OCI-M1 (cell line): ENCODE measurements at regions not wholly inside any gene's neighbourhood (a gene's known extent, or its start where the extent isn't known, plus 50 kb on each side); places are given as distances from the start of the nearest gene placed in this dataset.
"Not testable (repeated sequence)": the region's sequence is repeated elsewhere in the genome, so short reads cannot be mapped to it uniquely, and the experiment has no call there.

Experiments used
- DNase-seq: peaks from one replicate; lab custom pipeline; 2025; lab: John Stamatoyannopoulos, UW

DNA sequence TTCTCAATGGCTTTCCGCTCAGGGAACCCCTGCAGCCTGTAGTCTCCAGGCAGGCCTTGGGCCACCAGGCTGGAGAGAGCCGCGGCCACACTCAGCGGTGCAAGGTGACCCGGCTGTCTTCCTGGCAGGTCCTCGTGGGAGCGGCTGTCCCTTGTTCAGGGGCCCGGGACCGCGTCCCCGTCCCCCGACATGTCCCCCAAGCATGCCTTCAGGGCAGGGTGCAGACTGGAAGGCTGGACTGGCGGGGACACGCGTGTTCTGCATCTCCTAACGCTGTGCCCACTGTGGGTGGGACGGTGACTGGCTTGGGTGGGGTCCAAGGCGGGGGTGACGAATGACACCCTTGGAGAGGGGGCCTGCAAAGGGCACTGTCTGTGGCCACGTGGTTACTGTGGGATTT lies 93.6 kb downstream of the WTIP start:
- no peak for DNase-seq

DNA sequence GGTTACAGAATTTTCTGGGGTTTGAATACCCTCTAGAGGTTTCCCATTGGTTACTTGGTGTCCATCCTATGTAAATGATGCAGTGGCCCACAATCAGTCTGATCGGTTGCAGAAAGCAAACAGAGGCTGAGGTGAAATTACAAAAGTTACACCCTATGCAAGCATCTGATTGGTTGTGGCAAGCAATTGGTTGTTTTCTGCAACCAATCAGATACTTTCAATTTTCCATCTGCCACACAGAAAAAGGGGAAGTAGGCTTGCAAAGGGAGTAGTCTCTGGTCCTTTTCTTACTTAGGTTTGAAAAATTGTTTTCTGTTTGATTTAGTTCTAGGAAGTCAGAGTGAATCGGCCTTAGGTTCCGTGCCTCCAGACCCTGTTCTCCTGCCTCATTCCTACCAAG lies 93.1 kb downstream of the WTIP start:
- DNase-seq = peak; percentile 68

DNA sequence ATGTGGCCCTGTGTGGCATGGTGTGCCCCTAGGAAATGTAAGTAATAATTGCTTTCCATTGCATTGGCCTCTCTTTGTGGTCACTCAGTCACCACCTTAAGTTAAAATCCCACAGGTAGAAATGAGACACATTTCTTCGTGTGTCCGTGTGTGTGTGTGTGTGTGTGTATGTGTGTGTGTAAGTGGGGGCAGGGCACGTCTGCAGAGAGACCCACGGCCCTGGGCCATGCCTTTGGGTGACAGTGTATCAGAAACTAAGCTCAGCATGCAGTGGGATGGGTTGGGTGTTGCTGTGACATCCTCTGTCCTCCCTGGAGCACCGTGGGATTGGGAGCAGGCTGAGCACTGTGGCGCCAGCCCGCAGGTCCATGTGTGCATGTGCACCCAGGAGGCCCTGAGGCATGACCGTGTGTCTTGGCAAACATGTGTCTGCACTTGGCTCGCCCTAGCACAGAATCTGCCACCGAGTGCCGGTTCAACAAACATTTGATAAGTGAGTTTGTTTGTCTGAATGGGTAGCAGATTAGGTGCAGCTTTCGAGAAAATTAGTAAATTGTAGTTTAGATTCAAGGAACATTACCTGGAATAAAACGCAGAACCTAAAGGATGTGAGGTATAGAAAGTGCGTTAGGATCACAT lies 91.8 kb downstream of the WTIP start:
- no peak for DNase-seq

DNA sequence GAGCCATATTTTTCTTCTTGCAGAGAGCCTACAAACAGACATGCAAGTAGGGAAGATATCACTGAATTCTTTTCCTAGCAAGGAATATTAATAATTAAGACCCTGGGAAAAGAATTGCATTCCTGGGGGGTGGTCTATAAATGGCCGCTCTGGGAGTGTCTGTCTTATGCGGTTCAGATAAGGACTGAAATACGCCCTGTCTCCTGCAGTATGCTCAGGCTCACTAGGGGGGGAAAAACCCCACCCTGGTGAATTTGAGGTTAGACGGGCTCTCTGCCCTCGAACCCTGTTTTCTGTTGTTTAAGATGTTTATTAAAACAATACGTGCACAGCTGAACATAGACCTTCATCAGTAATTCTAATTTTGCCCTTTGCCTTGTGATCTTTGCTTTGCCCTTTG lies 88.6 kb downstream of the WTIP start:
- DNase-seq = peak; percentile 9

DNA sequence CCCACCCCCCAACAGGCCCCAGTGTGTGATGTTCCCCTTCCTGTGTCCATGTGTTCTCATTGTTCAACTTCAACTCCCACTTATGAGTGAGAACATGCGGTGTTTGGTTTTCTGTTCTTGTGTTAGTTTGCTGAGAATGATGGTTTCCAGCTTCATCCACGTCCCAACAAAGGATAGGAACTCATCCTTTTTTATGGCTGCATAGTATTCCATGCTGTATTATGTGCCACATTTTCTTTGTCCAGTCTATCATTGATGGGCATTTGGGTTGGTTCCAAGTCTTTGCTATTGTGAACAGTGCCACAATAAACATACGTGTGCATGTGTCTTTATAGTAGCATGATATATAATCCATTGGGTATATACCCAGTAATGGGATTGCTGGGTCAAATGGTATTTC lies 80.8 kb downstream of the WTIP start:
- DNase-seq = not testable (repeated sequence)
